HEK293 (cell line): ENCODE measurements at regions not wholly inside any gene's neighbourhood (a gene's known extent, or its start where the extent isn't known, plus 50 kb on each side); places are given as distances from the start of the nearest gene placed in this dataset.

Source experiments
- CTCF ChIA-PET: fragments of 350-600 bp; formaldehyde crosslinking; extraction: SDS; loops from one replicate; lab custom pipeline; 2021; ENCODE audit warnings: antibody characterized with exemption; lab: Yijun Ruan, JAX
- POLR2A ChIA-PET: fragments of 300-600 bp; formaldehyde crosslinking; extraction: SDS; loops from one replicate; lab custom pipeline; 2020; ENCODE audit warnings: antibody characterized with exemption, inconsistent platforms; lab: Yijun Ruan, JAX
- H3K27ac ChIP-seq: fragments of 200-500 bp; sonication (Bioruptor generic); 2 replicates; pipeline ENCODE4 v1.5.1; 2014; ENCODE audit warnings: low read depth, low read length, control low read depth, inconsistent platforms; ENCODE audit errors: extremely low read depth
- H3K36me3 ChIP-seq, 2 experiments: fragments of 200-500 bp in 1 of 2; sonication (Bioruptor generic) in 1 of 2; 1 replicate in 1 of 2; 2 replicates in 1 of 2; pipeline ENCODE4 v1.5.1; 2014 to 2017; ENCODE audit warnings: inconsistent platforms in 2 of 2, low read length in 2 of 2; ENCODE audit not compliant: control insufficient read depth in 2 of 2, insufficient read depth in 1 of 2
- H3K4me1 ChIP-seq: fragments of 200-500 bp; sonication (Bioruptor generic); 2 replicates; pipeline ENCODE4 v1.5.1; 2014; ENCODE audit warnings: mild to moderate bottlenecking, low read length, inconsistent platforms; ENCODE audit not compliant: control insufficient read depth, insufficient read depth
- H3K4me3 ChIP-seq: 2 replicates; pipeline ENCODE4 v1.5.1; 2011; ENCODE audit warnings: low read depth, mild to moderate bottlenecking, control low read depth, low read length, moderate library complexity
- H3K9me3 ChIP-seq: fragments of 200-500 bp; sonication (Bioruptor generic); 2 replicates; pipeline ENCODE4 v1.5.1; 2014; ENCODE audit warnings: low read depth, low read length, inconsistent platforms; ENCODE audit not compliant: control insufficient read depth, insufficient read depth
- CTCF ChIP-seq: fragments of 450-650 bp; formaldehyde crosslinking; IDR thresholded peaks from 2 replicates; pipeline ENCODE4 v1.5.1; 2016; ENCODE audit warnings: missing biosample characterization, missing genetic modification characterization
- GFI1B ChIP-seq: fragments of 450-650 bp; formaldehyde crosslinking; IDR thresholded peaks from 2 replicates; pipeline ENCODE4 v1.5.1; 2016; ENCODE audit warnings: missing biosample characterization, missing genetic modification characterization
- GLIS1 ChIP-seq: fragments of 450-650 bp; formaldehyde crosslinking; IDR thresholded peaks from 2 replicates; pipeline ENCODE4 v1.5.1; 2016; ENCODE audit warnings: missing biosample characterization, missing genetic modification characterization
- KLF7 ChIP-seq: fragments of 450-650 bp; formaldehyde crosslinking; IDR thresholded peaks from 2 replicates; pipeline ENCODE4 v1.5.1; 2016; ENCODE audit warnings: missing biosample characterization, missing genetic modification characterization, borderline replicate concordance
- KLF9 ChIP-seq: fragments of 450-650 bp; formaldehyde crosslinking; IDR thresholded peaks from 2 replicates; pipeline ENCODE4 v1.5.1; 2016; ENCODE audit warnings: missing biosample characterization, missing genetic modification characterization, low read depth
- PRDM6 ChIP-seq: fragments of 450-650 bp; formaldehyde crosslinking; IDR thresholded peaks from 2 replicates; pipeline ENCODE4 v1.5.1; 2017; ENCODE audit warnings: missing biosample characterization, missing genetic modification characterization
- SETDB1 ChIP-seq: IDR thresholded peaks from one replicate; pipeline ENCODE4 v1.6.1; 2017; ENCODE audit warnings: mild to moderate bottlenecking, low read length, moderate library complexity, mixed read lengths; ENCODE audit not compliant: insufficient read length
- TCF7L2 ChIP-seq: IDR thresholded peaks from 2 replicates; pipeline ENCODE4 v1.6.1; 2011; ENCODE audit warnings: low read depth, mild to moderate bottlenecking, inconsistent platforms, low read length, moderate library complexity, borderline replicate concordance
- YY2 ChIP-seq: fragments of 450-650 bp; formaldehyde crosslinking; IDR thresholded peaks from 2 replicates; pipeline ENCODE4 v1.5.1; 2016; ENCODE audit warnings: missing biosample characterization, missing genetic modification characterization
- ZBTB49 ChIP-seq: fragments of 450-650 bp; formaldehyde crosslinking; IDR thresholded peaks from 2 replicates; pipeline ENCODE4 v1.5.1; 2016; ENCODE audit warnings: missing biosample characterization, missing genetic modification characterization, low read depth
- ZBTB8A ChIP-seq: fragments of 450-650 bp; formaldehyde crosslinking; IDR thresholded peaks from 2 replicates; pipeline ENCODE4 v1.5.1; 2016; ENCODE audit warnings: missing biosample characterization, missing genetic modification characterization
- ZFP41 ChIP-seq: fragments of 450-650 bp; formaldehyde crosslinking; IDR thresholded peaks from 2 replicates; pipeline ENCODE4 v1.5.1; 2016; ENCODE audit warnings: missing biosample characterization, missing genetic modification characterization, borderline replicate concordance
- ZFP69B ChIP-seq: fragments of 450-650 bp; formaldehyde crosslinking; IDR thresholded peaks from 2 replicates; pipeline ENCODE4 v1.5.1; 2016; ENCODE audit warnings: missing biosample characterization, missing genetic modification characterization
- ZNF112 ChIP-seq: fragments of 450-650 bp; formaldehyde crosslinking; IDR thresholded peaks from 2 replicates; pipeline ENCODE4 v1.5.0; 2017; ENCODE audit warnings: missing biosample characterization, missing genetic modification characterization
- ZNF114 ChIP-seq: fragments of 450-650 bp; formaldehyde crosslinking; IDR thresholded peaks from 2 replicates; pipeline ENCODE4 v1.5.0; 2017; ENCODE audit warnings: missing biosample characterization, missing genetic modification characterization
- ZNF138 ChIP-seq: fragments of 450-650 bp; formaldehyde crosslinking; IDR thresholded peaks from 2 replicates; pipeline ENCODE4 v1.5.1; 2016; ENCODE audit warnings: missing biosample characterization, missing genetic modification characterization, borderline replicate concordance
- ZNF214 ChIP-seq: fragments of 450-650 bp; formaldehyde crosslinking; IDR thresholded peaks from 2 replicates; pipeline ENCODE4 v1.5.1; 2017; ENCODE audit warnings: missing biosample characterization, mild to moderate bottlenecking, missing genetic modification characterization, borderline replicate concordance
- ZNF221 ChIP-seq: fragments of 450-650 bp; formaldehyde crosslinking; IDR thresholded peaks from 2 replicates; pipeline ENCODE4 v1.5.1; 2017; ENCODE audit warnings: missing biosample characterization, missing genetic modification characterization, borderline replicate concordance
- ZNF366 ChIP-seq: fragments of 450-650 bp; formaldehyde crosslinking; conservative IDR thresholded peaks from 2 replicates; pipeline ENCODE4 v1.5.1; 2016; ENCODE audit warnings: missing biosample characterization, missing genetic modification characterization
- ZNF48 ChIP-seq: fragments of 450-650 bp; formaldehyde crosslinking; IDR thresholded peaks from 2 replicates; pipeline ENCODE4 v1.5.1; 2016; ENCODE audit warnings: missing biosample characterization, missing genetic modification characterization
- ZNF510 ChIP-seq: fragments of 450-650 bp; formaldehyde crosslinking; IDR thresholded peaks from 2 replicates; pipeline ENCODE4 v1.5.1; 2018; ENCODE audit warnings: mild to moderate bottlenecking, missing genetic modification characterization, missing biosample characterization; ENCODE audit not compliant: insufficient replicate concordance
- ZNF513 ChIP-seq: fragments of 450-650 bp; IDR thresholded peaks from 2 replicates; pipeline ENCODE4 v1.5.1; 2018; ENCODE audit warnings: missing biosample characterization, missing genetic modification characterization
- ZNF549 ChIP-seq: fragments of 450-650 bp; IDR thresholded peaks from 2 replicates; pipeline ENCODE4 v1.5.1; 2018; ENCODE audit warnings: missing biosample characterization, missing genetic modification characterization, mild to moderate bottlenecking, inconsistent platforms, moderate library complexity
- ZNF560 ChIP-seq: fragments of 450-650 bp; formaldehyde crosslinking; IDR thresholded peaks from 2 replicates; pipeline ENCODE4 v1.5.1; 2017; ENCODE audit warnings: missing biosample characterization, missing genetic modification characterization, borderline replicate concordance
- ZNF623 ChIP-seq: fragments of 450-650 bp; formaldehyde crosslinking; IDR thresholded peaks from 2 replicates; pipeline ENCODE4 v1.5.1; 2016; ENCODE audit warnings: missing biosample characterization, missing genetic modification characterization
- ZNF624 ChIP-seq: fragments of 450-650 bp; formaldehyde crosslinking; IDR thresholded peaks from 2 replicates; pipeline ENCODE4 v1.5.1; 2017; ENCODE audit warnings: missing biosample characterization, missing genetic modification characterization
- ZNF654 ChIP-seq: fragments of 450-650 bp; formaldehyde crosslinking; IDR thresholded peaks from 2 replicates; pipeline ENCODE4 v1.5.1; 2016; ENCODE audit warnings: low read depth, missing biosample characterization, missing genetic modification characterization
- ZNF747 ChIP-seq: fragments of 450-650 bp; formaldehyde crosslinking; IDR thresholded peaks from 2 replicates; pipeline ENCODE4 v1.5.1; 2016; ENCODE audit warnings: missing biosample characterization, missing genetic modification characterization
- ZNF830 ChIP-seq: fragments of 450-650 bp; IDR thresholded peaks from 2 replicates; pipeline ENCODE4 v1.5.0; 2018; ENCODE audit warnings: missing biosample characterization, missing genetic modification characterization, low read depth, mild to moderate bottlenecking, moderate library complexity
- ZSCAN4 ChIP-seq: fragments of 450-650 bp; formaldehyde crosslinking; IDR thresholded peaks from 2 replicates; pipeline ENCODE4 v1.5.1; 2017; ENCODE audit warnings: missing biosample characterization, missing genetic modification characterization

- Histone ChIP-seq H3K27ac (no peak overlapping the region), H3K4me1 (no peaks in the 10 kb centered on the region), H3K9me3 (no peaks in the 10 kb centered on the region), H3K36me3 (no peaks in the 10 kb centered on the region), H3K4me3 (no peak overlapping the region)
- CTCF ChIA-PET, result interaction anchor here (1.5 kb wide), 1 partner anchor 19 kb away, joined by 5 read pairs; no protein-coding TSS in a partner anchor
- POLR2A ChIA-PET, result no interaction called here
- TF ChIP-seq ZNF560 (tag by site-specific recombination), result no peak
- no peak for TF ChIP-seq KLF9 (tag by site-specific recombination)
- no peak for TF ChIP-seq ZFP41
- no peak for TF ChIP-seq ZNF654 (tag by site-specific recombination)
- no peak for TF ChIP-seq ZNF138 (tag by site-specific recombination)
- no peak for TF ChIP-seq ZNF830 (tag by site-specific recombination)
- no peak for TF ChIP-seq YY2 (tag by site-specific recombination)
- no peak for TF ChIP-seq ZFP69B (tag by site-specific recombination)
- TF ChIP-seq ZNF549 (tag by site-specific recombination), result no peak
- TF ChIP-seq ZNF513 (tag by site-specific recombination), result no peak
- TF ChIP-seq PRDM6, result no peak
- TF ChIP-seq ZBTB8A (tag by site-specific recombination), result no peak
- no peak for TF ChIP-seq TCF7L2
- TF ChIP-seq ZBTB49, result no peak
- TF ChIP-seq ZNF112 (tag by site-specific recombination), result no peak
- TF ChIP-seq ZNF214, result no peak
- no peak for TF ChIP-seq ZNF747 (tag by site-specific recombination)
- no peak for TF ChIP-seq ZNF48 (tag by site-specific recombination)
- TF ChIP-seq ZNF624 (tag by site-specific recombination), result no peak
- no peak for TF ChIP-seq GLIS1 (tag by site-specific recombination)
Observed at GRCh38 chr10:89973326-89973725, 271.9 kb downstream of the KIF20B start.

GRCh38 chr10:89975071-89975470 lies 273.7 kb downstream of the KIF20B start:
- POLR2A ChIA-PET, result no interaction called here
- CTCF ChIA-PET, result interaction anchor here (0.7 to 1.5 kb wide), 2 partner anchors 20 to 55 kb away, joined by 3 to 5 read pairs; no protein-coding TSS in a partner anchor
- no peak overlapping the region for H3K4me3 ChIP-seq
- no peaks in the 10 kb centered on the region for H3K36me3 ChIP-seq
- H3K4me1 ChIP-seq, result no peaks in the 10 kb centered on the region
- H3K27ac ChIP-seq, result no peak overlapping the region
- no peaks in the 10 kb centered on the region for H3K9me3 ChIP-seq
- TF ChIP-seq ZNF366 (tag by site-specific recombination) (no peak), ZNF510 (tag by site-specific recombination) (no peak), CTCF (no peak), ZSCAN4 (tag by site-specific recombination) (no peak), ZNF221 (tag by site-specific recombination) (no peak), ZNF114 (tag by site-specific recombination) (no peak), KLF7 (tag by site-specific recombination) (no peak), GFI1B (tag by site-specific recombination) (no peak), SETDB1 (no peak), ZNF623 (tag by site-specific recombination) (no peak)
